Left hindlimb (tissue), 1 donor: ENCODE measurements at regions not wholly inside any gene's neighbourhood (a gene's known extent, or its start where the extent isn't known, plus 50 kb on each side); places are given as distances from the start of the nearest gene placed in this dataset.

Experiments
- DNase-seq: peaks from one replicate; pipeline ENCODE4 v3.0.0-alpha.2; 2018

- no peak for DNase-seq
Measured at GRCh38 chr2:52220393-52220792, 1188.5 kb upstream of the NRXN1 start.

DNA sequence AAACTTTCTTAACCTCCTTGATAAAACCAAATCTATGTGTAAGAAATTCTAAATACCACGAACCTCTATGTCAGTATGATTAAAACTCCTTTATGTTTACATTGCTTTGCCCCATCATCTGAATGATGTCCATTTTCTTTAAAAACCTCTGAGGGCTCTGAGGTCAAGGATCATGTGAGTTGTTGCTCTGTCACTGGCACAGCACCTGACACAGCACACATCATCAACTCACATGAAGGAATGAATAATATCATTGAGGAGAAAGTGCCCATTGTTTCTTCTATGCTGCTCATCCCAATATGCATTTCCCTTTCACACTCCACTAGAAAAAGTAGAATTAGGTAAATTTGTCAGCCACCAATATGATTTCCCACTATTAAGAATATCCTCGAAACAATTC lies 1178.7 kb upstream of the NRXN1 start:
- DNase-seq: no peak

- DNase-seq: no peak
Measured at GRCh38 chr2:52210161-52210560, 1178.2 kb upstream of the NRXN1 start.

GRCh38 chr2:52194342-52194741 lies 1162.4 kb upstream of the NRXN1 start:
- DNase-seq: no peak

DNA sequence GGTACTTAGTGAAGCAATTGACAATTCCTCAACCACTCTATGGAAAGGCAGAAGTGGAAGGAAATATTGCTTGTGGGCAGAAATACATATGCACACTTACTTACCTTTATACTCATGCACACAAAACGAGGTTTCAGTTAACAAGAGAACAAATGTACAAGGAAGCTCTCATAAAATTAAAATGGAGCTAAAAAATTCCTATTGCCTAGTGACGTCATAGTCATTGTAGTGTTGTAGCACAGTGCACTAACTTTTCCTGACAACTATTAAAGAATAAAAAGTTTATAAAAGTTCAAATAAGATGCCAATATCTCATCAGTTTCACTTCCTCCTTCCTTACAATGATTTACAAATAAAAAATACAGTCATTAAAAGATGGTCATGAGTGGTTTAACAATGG lies 1161.9 kb upstream of the NRXN1 start:
- no peak for DNase-seq

- no peak for DNase-seq
Measured at GRCh38 chr2:52192656-52193055, 1160.7 kb upstream of the NRXN1 start.

DNA sequence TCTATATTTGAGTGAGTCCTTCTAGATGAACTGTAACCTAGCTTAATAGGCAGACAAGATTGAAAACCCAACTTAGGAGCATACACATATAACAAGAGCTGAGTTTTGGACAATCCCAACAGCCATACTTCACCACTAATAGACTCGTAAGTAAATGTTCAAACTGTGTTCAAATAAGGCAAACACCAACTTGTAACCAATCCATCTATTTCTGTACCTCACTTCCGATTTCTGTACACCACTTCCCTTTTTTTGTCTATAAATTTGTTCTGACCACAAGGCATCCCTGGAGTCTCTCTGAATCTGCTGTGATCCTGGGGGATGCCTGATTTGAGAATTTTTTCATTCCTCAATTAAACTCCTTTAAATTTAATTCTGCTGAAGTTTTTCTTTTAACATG lies 1149.1 kb upstream of the NRXN1 start:
- DNase-seq: no peak

DNA sequence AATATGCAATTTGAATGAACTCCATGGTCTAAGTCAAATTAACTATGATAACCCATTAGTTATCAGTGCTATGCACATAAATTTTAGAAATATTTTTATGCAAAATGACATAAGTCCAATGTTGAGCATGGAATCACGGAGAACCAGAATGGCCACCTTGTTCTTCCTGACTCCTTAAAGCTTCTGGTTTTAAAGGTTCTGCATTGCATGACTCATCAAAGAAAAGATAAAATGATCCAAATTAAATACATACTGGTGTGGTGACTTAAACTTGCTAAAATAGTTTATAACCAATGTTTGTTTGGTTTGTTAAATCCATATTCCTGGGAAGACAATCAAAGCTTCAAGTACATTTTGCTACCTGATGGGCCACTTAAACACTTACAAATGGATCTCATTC lies 1146.9 kb upstream of the NRXN1 start:
- DNase-seq: no peak

- DNase-seq: no peak
Measured at GRCh38 chr2:52145005-52145404, 1113.1 kb upstream of the NRXN1 start.

- no peak for DNase-seq
Measured at GRCh38 chr2:52144590-52144989, 1112.7 kb upstream of the NRXN1 start.

- DNase-seq: no peak
Measured at GRCh38 chr2:52141076-52141475, 1109.1 kb upstream of the NRXN1 start.

- no peak for DNase-seq
Measured at GRCh38 chr2:52139241-52139640, 1107.3 kb upstream of the NRXN1 start.

- DNase-seq: no peak
Measured at GRCh38 chr2:52135235-52135634, 1103.3 kb upstream of the NRXN1 start.

- DNase-seq: no peak
Measured at GRCh38 chr2:52128081-52128480, 1096.1 kb upstream of the NRXN1 start.

DNA sequence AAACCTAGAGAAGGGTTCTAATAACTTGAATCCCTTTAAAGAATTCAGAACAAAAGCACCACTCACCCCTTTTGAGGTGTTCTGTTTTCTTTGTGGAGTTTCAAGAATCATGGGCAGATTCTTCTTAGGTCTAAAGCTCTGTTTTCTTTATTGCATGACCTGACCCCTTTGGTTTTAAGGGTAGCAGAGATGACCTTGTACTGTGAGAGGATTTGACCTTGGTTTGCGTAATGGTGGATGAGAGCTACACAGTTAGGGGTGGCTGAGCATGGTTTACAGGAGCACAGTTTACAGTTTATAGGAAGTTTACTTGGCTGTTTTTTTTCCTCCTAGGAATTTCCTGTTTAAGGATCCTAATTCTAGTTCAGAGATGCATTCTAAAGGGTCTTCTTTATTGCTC lies 1095.6 kb upstream of the NRXN1 start:
- DNase-seq: no peak

DNA sequence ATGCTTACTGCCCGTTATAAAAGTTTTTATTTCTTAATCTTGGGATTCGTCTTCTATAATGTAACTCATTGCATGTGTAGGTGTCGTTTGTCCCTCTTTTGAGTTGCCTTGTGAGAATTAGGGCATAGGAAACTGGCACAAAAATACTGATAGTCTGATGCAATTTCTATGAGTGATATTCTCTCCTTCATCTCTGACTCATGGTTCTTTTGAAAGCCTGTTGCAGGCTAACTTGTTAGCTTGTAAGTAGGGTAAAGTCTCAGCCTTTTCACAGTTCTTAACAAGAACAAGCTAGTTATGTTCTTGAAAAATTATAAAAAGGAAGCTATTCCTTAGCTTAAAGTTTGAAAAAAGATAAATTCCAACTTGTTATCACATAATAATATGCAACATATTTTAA lies 1085.4 kb upstream of the NRXN1 start:
- DNase-seq: no peak

GRCh38 chr2:52115750-52116149 lies 1083.8 kb upstream of the NRXN1 start:
- no peak for DNase-seq

- no peak for DNase-seq
Measured at GRCh38 chr2:52113338-52113737, 1081.4 kb upstream of the NRXN1 start.

GRCh38 chr2:52112141-52112540 lies 1080.2 kb upstream of the NRXN1 start:
- DNase-seq: no peak

- no peak for DNase-seq
Measured at GRCh38 chr2:52107124-52107523, 1075.2 kb upstream of the NRXN1 start.

DNA sequence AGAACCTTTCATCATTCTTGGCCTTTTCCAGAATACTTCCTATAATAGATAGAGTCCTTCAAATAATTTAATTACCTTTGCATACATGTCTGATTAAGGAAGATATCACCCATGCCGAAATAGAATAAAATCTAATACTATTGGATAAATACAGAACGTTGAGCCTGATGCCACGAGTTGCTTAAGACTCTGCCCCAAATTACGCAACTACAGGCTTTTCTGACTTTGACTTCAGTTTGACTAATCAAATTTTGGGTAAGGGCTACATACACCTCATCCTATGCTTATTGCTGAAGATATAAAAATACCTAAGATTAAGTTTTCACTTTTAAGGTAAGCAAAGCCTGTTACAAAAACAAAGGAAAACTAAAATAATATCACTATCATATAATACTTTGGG lies 1065.1 kb upstream of the NRXN1 start:
- no peak for DNase-seq

GRCh38 chr2:52084759-52085158 lies 1052.8 kb upstream of the NRXN1 start:
- no peak for DNase-seq

- no peak for DNase-seq
Measured at GRCh38 chr2:52083214-52083613, 1051.3 kb upstream of the NRXN1 start.

GRCh38 chr2:52082646-52083045 lies 1050.7 kb upstream of the NRXN1 start:
- no peak for DNase-seq

DNA sequence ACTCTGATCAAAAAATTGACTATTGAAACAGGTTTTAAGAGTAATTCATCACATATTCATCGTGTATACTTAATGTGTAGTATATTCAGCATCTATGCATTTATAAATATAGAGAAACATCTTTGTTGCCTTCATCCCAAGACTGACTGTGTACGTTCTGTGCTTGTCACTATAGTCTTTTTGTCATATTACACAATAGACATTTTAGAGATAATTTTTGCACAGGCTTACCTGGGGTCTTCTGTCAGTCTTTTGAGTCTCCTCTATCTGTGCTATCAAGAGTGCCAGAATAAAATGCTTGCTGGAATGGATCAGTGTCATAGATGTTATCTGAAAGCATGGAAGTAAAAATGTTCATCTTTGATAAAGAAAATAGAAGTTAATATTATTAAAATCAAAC lies 1047.7 kb upstream of the NRXN1 start:
- no peak for DNase-seq

- no peak for DNase-seq
Measured at GRCh38 chr2:52077159-52077558, 1045.2 kb upstream of the NRXN1 start.
